ENCODE measurements at regions not wholly inside any gene's neighbourhood (a gene's known extent, or its start where the extent isn't known, plus 50 kb on each side); places are given as distances from the start of the nearest gene placed in this dataset.

GRCh38 chr20:23212011-23212410 lies 125.9 kb upstream of the CD93 start:
- TF ChIP-seq, protein P1, sequence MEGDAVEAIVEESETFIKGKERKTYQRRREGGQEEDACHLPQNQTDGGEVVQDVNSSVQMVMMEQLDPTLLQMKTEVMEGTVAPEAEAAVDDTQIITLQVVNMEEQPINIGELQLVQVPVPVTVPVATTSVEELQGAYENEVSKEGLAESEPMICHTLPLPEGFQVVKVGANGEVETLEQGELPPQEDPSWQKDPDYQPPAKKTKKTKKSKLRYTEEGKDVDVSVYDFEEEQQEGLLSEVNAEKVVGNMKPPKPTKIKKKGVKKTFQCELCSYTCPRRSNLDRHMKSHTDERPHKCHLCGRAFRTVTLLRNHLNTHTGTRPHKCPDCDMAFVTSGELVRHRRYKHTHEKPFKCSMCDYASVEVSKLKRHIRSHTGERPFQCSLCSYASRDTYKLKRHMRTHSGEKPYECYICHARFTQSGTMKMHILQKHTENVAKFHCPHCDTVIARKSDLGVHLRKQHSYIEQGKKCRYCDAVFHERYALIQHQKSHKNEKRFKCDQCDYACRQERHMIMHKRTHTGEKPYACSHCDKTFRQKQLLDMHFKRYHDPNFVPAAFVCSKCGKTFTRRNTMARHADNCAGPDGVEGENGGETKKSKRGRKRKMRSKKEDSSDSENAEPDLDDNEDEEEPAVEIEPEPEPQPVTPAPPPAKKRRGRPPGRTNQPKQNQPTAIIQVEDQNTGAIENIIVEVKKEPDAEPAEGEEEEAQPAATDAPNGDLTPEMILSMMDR (conservative IDR thresholded peaks at IDR 0.05; ENCODE audit: low read depth in 2 of 2), result no peak
- no peak for TF ChIP-seq REST (IDR thresholded peaks at IDR 0.05; ENCODE audit: unreplicated experiment)
- TF ChIP-seq CREB1 (CRISPR knock-in tag; IDR thresholded peaks at IDR 0.05; ENCODE audit: low read depth), result no peak
- TF ChIP-seq JUNB (IDR thresholded peaks at IDR 0.05; ENCODE audit: unreplicated experiment), result no peak
